Uterus (tissue), 3 donors: ENCODE measurements at regions not wholly inside any gene's neighbourhood (a gene's known extent, or its start where the extent isn't known, plus 50 kb on each side); places are given as distances from the start of the nearest gene placed in this dataset.

Experiments used
- DNase-seq, 2 donors: peaks; one replicate each; pipeline ENCODE4 v3.0.0-alpha.2; 2019 to 2020
- H3K27ac ChIP-seq, 2 donors: fragments of 200-600 bp; sonication (generic); 1 replicate in 1 of 2; 2 replicates in 1 of 2; pipeline ENCODE4 v1.5.1; 2016 to 2018
- H3K27me3 ChIP-seq, 2 donors: fragments of 200-600 bp; sonication (generic); one replicate each; pipeline ENCODE4 v1.5.1; 2018 to 2019; ENCODE audit warnings: control low read depth in 1 of 2
- H3K36me3 ChIP-seq, 2 donors: fragments of 200-600 bp; sonication (generic); one replicate each; pipeline ENCODE4 v1.5.1; 2019; ENCODE audit warnings: control low read depth in 1 of 2
- H3K4me1 ChIP-seq, 2 donors: fragments of 200-600 bp; sonication (generic); one replicate each; pipeline ENCODE4 v1.5.1; 2018 to 2019; ENCODE audit warnings: control low read depth in 1 of 2
- H3K4me3 ChIP-seq, 2 donors: fragments of 200-600 bp; sonication (generic); 1 replicate in 1 of 2; 2 replicates in 1 of 2; pipeline ENCODE4 v1.5.1; 2018 to 2019; ENCODE audit warnings: mild to moderate bottlenecking in 1 of 2
- H3K9me3 ChIP-seq, 2 donors: fragments of 200-600 bp; sonication (generic); one replicate each; pipeline ENCODE4 v1.5.1; 2019; ENCODE audit warnings: control low read depth in 1 of 2
- CTCF ChIP-seq, 4 experiments: fragments of 200-600 bp in 2 of 4; fragments of 450-650 bp in 2 of 4; sonication (generic) in 2 of 4; IDR thresholded peaks; one replicate each; pipeline ENCODE4 v1.5.1; 2016 to 2019; ENCODE audit warnings: antibody characterized with exemption in 4 of 4, mild to moderate bottlenecking in 2 of 4, moderate library complexity in 1 of 4
- POLR2A ChIP-seq, 2 donors: fragments of 450-650 bp; IDR thresholded peaks; one replicate each; pipeline ENCODE4 v1.6.1; 2016; ENCODE audit warnings: antibody characterized with exemption in 2 of 2, mild to moderate bottlenecking in 1 of 2, moderate library complexity in 1 of 2
- intact Hi-C: fragments of 100-400 bp; cut with DNase I; formaldehyde crosslinking; loops from one replicate; pipeline ENCODE4 v1.15.1; 2023; ENCODE audit warnings: low total_unique reads
- donor health status: DM: yes; HTN: yes; CAD: no.

- Histone ChIP-seq H3K27ac (no peak overlapping the region), H3K4me3 (no peak overlapping the region), H3K27me3 (no peaks in the 10 kb centered on the region), H3K4me1 (no peaks in the 10 kb centered on the region), H3K9me3 (no peaks in the 10 kb centered on the region), H3K36me3 (no peaks in the 10 kb centered on the region)
- TF ChIP-seq CTCF (IDR thresholded peaks at IDR 0.05) (no peak), POLR2A (IDR thresholded peaks at IDR 0.05) (no peak)
- no peak for DNase-seq
- intact Hi-C loops = no loop called here
Measured at GRCh38 chr5:176730815-176731475, 79.4 kb upstream of the UNC5A start.

- no peaks in the 10 kb centered on the region for H3K4me1 ChIP-seq
- no peak overlapping the region for H3K27ac ChIP-seq
- H3K4me3 ChIP-seq = no peak overlapping the region
- H3K36me3 ChIP-seq = no peaks in the 10 kb centered on the region
- H3K9me3 ChIP-seq = no peaks in the 10 kb centered on the region
- DNase-seq = no peak
- no peaks in the 10 kb centered on the region for H3K27me3 ChIP-seq
- TF ChIP-seq POLR2A (IDR thresholded peaks at IDR 0.05) (no peak), CTCF (IDR thresholded peaks at IDR 0.05) (no peak)
- intact Hi-C loops = no loop called here
Measured at GRCh38 chr5:176731506-176732160, 78.7 kb upstream of the UNC5A start.

GRCh38 chr5:176732306-176732705, 78.1 kb upstream of the UNC5A start:
- Histone ChIP-seq H3K27ac (no peak overlapping the region), H3K4me3 (no peak overlapping the region), H3K4me1 (no peaks in the 10 kb centered on the region), H3K9me3 (no peaks in the 10 kb centered on the region), H3K36me3 (no peaks in the 10 kb centered on the region), H3K27me3 (no peaks in the 10 kb centered on the region)
- intact Hi-C loops = no loop called here
- TF ChIP-seq POLR2A (IDR thresholded peaks at IDR 0.05) (no peak), CTCF (IDR thresholded peaks at IDR 0.05) (no peak)
- no peak for DNase-seq

GRCh38 chr5:176732736-176733405, 77.5 kb upstream of the UNC5A start:
- Histone ChIP-seq H3K4me3 (no peak overlapping the region), H3K4me1 (no peaks in the 10 kb centered on the region), H3K9me3 (no peaks in the 10 kb centered on the region), H3K27ac (no peak overlapping the region), H3K27me3 (no peaks in the 10 kb centered on the region), H3K36me3 (no peaks in the 10 kb centered on the region)
- TF ChIP-seq CTCF (IDR thresholded peaks at IDR 0.05) (no peak), POLR2A (IDR thresholded peaks at IDR 0.05) (no peak)
- intact Hi-C loops = no loop called here
- DNase-seq = no peak
